ENCODE measurements at regions not wholly inside any gene's neighbourhood (a gene's known extent, or its start where the extent isn't known, plus 50 kb on each side); places are given as distances from the start of the nearest gene placed in this dataset.
"Not testable (repeated sequence)": the region's sequence is repeated elsewhere in the genome, so short reads cannot be mapped to it uniquely, and the experiment has no call there.

- Histone ChIP-seq H3K4me2 (ENCODE audit: insufficient read depth, low read length) (no peak overlapping the region), H3K4me3 (ENCODE audit: insufficient read depth, low read length) (no peak overlapping the region), H3K27ac (ENCODE audit: low read depth, low read length) (no peak overlapping the region), H3K9me3 (ENCODE audit: low read depth, low read length) (no peaks in the 10 kb centered on the region), H3K36me3 (ENCODE audit: insufficient read depth, low read length) (no peaks in the 10 kb centered on the region), H3K79me2 (ENCODE audit: insufficient read depth, low read length) (no peaks in the 10 kb centered on the region), H2AFZ (ENCODE audit: low read length) (no peak overlapping the region), H3K27me3 (ENCODE audit: insufficient read depth, low read length) (no peaks in the 10 kb centered on the region), H3K4me1 (ENCODE audit: insufficient read depth, low read length) (no peaks in the 10 kb centered on the region), H4K20me1 (ENCODE audit: insufficient read depth, low read length) (no peaks in the 10 kb centered on the region)
- no peak for DNase-seq (ENCODE audit: insufficient read length, low spot score, missing footprints)
- no peak for TF ChIP-seq CTCF (IDR thresholded peaks at IDR 0.05; ENCODE audit: extremely low read depth, low read depth, low read length)
Measured at GRCh38 chrX:65874765-65875164, 165.1 kb downstream of the VSIG4 start.

- Histone ChIP-seq H3K4me2 (ENCODE audit: insufficient read depth, low read length) (no peak overlapping the region), H4K20me1 (ENCODE audit: insufficient read depth, low read length) (no peaks in the 10 kb centered on the region), H3K79me2 (ENCODE audit: insufficient read depth, low read length) (no peaks in the 10 kb centered on the region), H3K27ac (ENCODE audit: low read depth, low read length) (no peak overlapping the region), H3K36me3 (ENCODE audit: insufficient read depth, low read length) (no peaks in the 10 kb centered on the region), H3K4me3 (ENCODE audit: insufficient read depth, low read length) (no peak overlapping the region), H3K9me3 (ENCODE audit: low read depth, low read length) (no peaks in the 10 kb centered on the region), H2AFZ (ENCODE audit: low read length) (no peak overlapping the region), H3K4me1 (ENCODE audit: insufficient read depth, low read length) (no peaks in the 10 kb centered on the region), H3K27me3 (ENCODE audit: insufficient read depth, low read length) (no peaks in the 10 kb centered on the region)
- DNase-seq (ENCODE audit: insufficient read length, low spot score, missing footprints): no peak
- TF ChIP-seq CTCF (IDR thresholded peaks at IDR 0.05; ENCODE audit: extremely low read depth, low read depth, low read length): no peak
Measured at GRCh38 chrX:65874110-65874509, 165.8 kb downstream of the VSIG4 start.

GRCh38 chrX:65873385-65873784 lies 166.5 kb downstream of the VSIG4 start:
- H3K4me3 ChIP-seq (ENCODE audit: insufficient read depth, low read length): no peak overlapping the region
- no peak for TF ChIP-seq CTCF (IDR thresholded peaks at IDR 0.05; ENCODE audit: extremely low read depth, low read depth, low read length)
- H3K4me1 ChIP-seq (ENCODE audit: insufficient read depth, low read length): no peaks in the 10 kb centered on the region
- H3K27me3 ChIP-seq (ENCODE audit: insufficient read depth, low read length): no peaks in the 10 kb centered on the region
- H3K4me2 ChIP-seq (ENCODE audit: insufficient read depth, low read length): no peak overlapping the region
- no peaks in the 10 kb centered on the region for H3K36me3 ChIP-seq (ENCODE audit: insufficient read depth, low read length)
- no peak overlapping the region for H3K27ac ChIP-seq (ENCODE audit: low read depth, low read length)
- no peaks in the 10 kb centered on the region for H3K79me2 ChIP-seq (ENCODE audit: insufficient read depth, low read length)
- H3K9me3 ChIP-seq (ENCODE audit: low read depth, low read length): no peaks in the 10 kb centered on the region
- no peak overlapping the region for H2AFZ ChIP-seq (ENCODE audit: low read length)
- DNase-seq (ENCODE audit: insufficient read length, low spot score, missing footprints): no peak
- H4K20me1 ChIP-seq (ENCODE audit: insufficient read depth, low read length): no peaks in the 10 kb centered on the region

- TF ChIP-seq CTCF (IDR thresholded peaks at IDR 0.05; ENCODE audit: extremely low read depth, low read depth, low read length): no peak
- no peaks in the 10 kb centered on the region for H3K79me2 ChIP-seq (ENCODE audit: insufficient read depth, low read length)
- H3K36me3 ChIP-seq (ENCODE audit: insufficient read depth, low read length): no peaks in the 10 kb centered on the region
- no peaks in the 10 kb centered on the region for H3K27me3 ChIP-seq (ENCODE audit: insufficient read depth, low read length)
- H3K4me1 ChIP-seq (ENCODE audit: insufficient read depth, low read length): no peaks in the 10 kb centered on the region
- no peak overlapping the region for H3K27ac ChIP-seq (ENCODE audit: low read depth, low read length)
- H4K20me1 ChIP-seq (ENCODE audit: insufficient read depth, low read length): no peaks in the 10 kb centered on the region
- H3K9me3 ChIP-seq (ENCODE audit: low read depth, low read length): no peaks in the 10 kb centered on the region
- no peak overlapping the region for H3K4me2 ChIP-seq (ENCODE audit: insufficient read depth, low read length)
- no peak overlapping the region for H2AFZ ChIP-seq (ENCODE audit: low read length)
- H3K4me3 ChIP-seq (ENCODE audit: insufficient read depth, low read length): no peak overlapping the region
- DNase-seq (ENCODE audit: insufficient read length, low spot score, missing footprints): no peak
Measured at GRCh38 chrX:65871671-65872311, 168.1 kb downstream of the VSIG4 start.

- H3K4me3 ChIP-seq (ENCODE audit: insufficient read depth, low read length); H3K9me3 ChIP-seq (ENCODE audit: low read depth, low read length); H3K36me3 ChIP-seq (ENCODE audit: insufficient read depth, low read length); DNase-seq (ENCODE audit: insufficient read length, low spot score, missing footprints); H3K79me2 ChIP-seq (ENCODE audit: insufficient read depth, low read length); H3K27ac ChIP-seq (ENCODE audit: low read depth, low read length); H3K4me2 ChIP-seq (ENCODE audit: insufficient read depth, low read length); H3K4me1 ChIP-seq (ENCODE audit: insufficient read depth, low read length); H3K27me3 ChIP-seq (ENCODE audit: insufficient read depth, low read length); H4K20me1 ChIP-seq (ENCODE audit: insufficient read depth, low read length); H2AFZ ChIP-seq (ENCODE audit: low read length): not testable (repeated sequence)
Measured at GRCh38 chrX:65870544-65870943, 169.3 kb downstream of the VSIG4 start.
